ENCODE measurements at regions not wholly inside any gene's neighbourhood (a gene's known extent, or its start where the extent isn't known, plus 50 kb on each side); places are given as distances from the start of the nearest gene placed in this dataset.

DNA sequence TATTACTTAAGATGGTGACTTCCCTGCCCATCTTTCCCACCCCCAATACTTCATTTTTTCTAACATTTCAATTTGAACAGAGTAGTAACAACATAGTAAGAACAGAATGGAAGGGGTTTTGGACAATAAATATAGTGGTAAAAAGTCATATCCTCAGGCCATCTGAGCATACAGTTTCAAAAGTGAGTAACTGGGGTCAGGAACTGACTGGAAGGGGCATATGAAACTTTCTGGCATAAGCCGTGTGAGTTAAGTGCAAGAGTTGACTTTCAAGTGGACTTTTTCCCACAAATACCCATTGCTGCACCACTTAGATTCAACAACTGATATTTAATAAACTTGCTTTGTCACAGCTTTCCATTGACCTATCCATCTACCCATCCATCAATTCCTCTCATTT, 153.5 kb upstream of the IL12A start:
- no peak for DNase-seq

DNA sequence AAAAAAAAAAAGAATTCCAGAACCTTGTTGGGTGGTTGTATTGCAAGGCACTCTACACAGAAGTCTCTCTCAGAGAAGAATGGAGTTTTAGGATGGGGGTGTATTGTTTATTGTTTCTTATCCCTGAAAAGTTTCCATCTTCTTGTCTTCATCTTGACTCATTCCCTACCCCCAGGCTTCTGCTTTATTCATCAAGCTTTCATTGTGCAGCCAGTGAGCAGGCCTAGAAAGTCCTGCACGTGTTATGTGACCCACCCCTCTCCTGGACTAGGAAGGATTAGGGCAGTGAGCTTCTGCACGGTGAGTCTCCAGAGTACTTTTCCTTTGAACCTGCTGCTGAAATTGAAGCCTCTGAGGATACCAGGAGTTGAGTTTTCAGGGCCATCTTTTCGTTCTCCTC, 150.9 kb upstream of the IL12A start:
- DNase-seq: no peak

DNA sequence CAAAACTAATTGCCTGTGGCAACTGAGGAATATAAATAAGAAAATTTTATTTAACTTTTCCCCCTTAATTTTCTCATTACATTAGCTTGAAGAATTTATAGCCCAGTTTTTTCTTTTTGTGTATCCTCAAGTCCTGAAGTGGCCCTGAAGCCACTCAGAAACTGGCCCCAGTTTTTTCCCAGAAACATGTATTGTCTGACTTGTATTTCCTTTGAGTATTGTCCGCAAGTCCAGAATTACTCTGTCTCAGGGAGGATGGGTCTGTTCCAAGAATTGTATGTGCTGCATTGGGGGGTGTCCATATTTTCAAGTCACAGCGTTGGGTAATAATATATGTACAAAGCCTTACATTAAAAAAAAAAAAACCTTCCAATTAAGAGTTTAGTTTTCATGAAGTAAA, 149.7 kb upstream of the IL12A start:
- DNase-seq: no peak

DNA sequence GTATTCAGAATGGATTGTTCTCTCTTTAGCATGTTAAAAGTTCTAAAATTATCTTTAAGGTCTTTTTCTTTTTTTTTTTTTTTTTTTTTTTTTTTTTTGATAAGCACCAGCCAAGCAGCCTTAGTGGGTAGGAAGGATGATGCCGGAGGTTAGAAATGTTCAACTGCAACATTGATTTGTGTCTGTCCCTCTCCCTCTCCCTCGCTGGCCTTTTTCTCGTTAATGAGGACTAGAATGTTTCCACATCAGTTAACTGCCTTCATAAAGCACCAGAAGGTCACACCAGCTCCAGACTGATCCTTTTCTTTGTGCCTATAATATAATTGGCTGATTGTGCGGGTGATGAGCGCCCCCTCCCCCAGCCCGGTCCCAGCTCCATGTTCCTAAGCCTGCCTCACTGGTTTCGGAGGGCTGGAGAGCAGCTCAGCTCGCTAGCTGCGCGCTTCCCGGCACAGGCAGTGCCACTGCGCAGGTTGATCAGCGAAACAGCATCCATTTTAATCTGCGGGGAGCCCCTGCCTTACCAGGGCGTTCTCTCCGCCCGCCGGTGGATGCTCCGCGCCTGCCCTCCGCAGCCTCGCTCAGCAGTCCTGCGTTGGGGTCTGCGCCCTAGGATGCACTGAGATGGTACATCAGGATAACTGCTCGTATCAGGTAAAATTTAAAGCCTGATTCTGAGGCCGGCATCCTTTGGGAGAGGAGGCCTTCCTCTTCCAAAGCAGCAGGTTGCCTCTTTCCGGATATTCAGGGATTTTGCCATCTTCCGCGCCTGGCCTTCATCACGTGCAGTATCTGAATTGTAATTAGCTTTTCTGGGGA, 148.9 kb upstream of the IL12A start, which contains the start of gene SCHIP1:
TSS of gene SCHIP1 (plus strand) at position 301 of the 819 bp plus-strand sequence.
- DNase-seq: no peak

DNA sequence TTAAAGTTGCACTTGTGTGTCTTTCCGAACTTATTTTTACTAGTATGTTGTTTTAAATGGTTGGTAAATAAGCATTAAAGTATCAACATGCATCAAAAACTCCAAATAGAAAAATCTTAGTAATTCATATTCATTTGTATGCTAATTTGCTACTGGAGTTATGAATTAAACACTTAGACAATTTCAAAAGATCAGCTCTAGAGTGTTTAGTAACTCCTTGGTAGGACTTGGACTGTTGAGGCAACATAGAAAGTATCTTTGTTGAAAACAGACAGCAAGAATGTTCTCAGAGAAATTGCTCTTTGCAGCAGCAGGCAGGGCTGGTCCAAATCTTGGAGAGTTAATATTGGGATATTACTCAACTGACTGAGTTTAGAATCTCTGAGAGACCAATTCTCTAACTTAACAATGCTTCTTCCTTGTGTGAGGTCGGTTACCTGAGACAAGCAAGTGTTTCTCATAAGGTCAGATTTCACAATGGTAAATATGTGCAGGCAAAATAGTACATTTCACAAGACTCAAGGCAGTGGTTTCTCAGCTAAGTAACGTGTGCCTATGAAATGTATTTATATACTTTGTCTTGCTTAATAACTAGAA, 147.8 kb upstream of the IL12A start:
- DNase-seq: no peak

DNA sequence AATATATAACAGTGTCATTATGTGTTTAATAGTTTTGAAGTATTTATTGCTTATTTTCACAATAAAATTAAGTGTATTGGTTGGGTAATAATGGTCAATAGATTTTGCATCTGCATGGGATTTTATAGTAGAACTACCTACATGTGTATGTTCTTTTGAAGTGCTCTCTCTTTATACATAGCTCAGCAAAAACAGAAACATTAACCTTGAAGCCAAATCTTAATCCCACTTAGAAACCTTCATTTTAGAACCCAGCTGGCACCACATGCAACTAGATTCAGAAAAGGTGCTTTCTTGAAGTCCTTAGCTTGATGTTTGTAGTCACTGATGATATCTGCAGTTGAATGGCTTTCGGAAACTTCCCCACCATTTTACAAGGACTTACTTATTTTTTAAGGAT, 146.9 kb upstream of the IL12A start:
- no peak for DNase-seq

DNA sequence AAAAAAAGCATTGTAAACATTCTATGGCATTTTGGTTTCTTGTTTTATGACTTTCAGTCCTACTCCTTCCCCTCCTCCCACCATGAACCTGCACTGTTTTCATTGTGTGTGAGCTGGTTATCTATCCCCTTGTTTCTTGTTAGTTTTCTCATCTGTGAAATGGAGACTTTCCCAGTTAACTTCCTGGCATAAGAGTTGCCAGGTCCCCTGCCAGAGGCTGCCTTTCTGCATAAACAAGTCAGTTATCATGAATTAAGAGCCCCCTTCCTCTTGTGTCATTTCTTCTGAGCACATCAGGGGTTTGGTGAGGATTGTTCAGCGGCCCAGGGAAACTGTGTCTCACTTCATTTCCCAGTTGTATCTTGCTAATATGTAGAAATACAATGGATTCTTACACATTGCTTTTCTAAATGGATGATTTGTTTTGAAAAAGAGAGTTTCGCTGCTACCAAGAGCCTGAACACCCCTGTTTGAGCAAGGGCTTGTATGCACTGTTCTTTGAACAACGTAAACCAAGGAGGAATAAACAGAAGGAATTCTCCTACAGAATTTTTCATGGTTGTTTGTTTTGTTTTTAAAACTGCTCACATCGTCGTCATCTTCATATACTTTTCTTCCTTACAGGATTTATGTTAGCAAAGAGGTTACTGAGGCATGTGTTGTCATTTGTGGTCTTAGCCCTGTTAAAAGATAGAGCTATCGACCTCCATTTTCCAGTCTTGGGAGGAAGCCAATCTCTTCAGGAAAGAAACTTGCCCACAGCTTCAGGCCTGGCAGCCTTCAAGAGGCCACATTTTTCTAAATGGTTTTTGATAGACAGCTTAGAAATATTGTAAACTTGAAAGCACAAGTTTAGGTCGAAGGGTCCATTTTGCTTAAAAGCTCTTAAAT, 144.6 kb upstream of the IL12A start:
- no peak for DNase-seq

DNA sequence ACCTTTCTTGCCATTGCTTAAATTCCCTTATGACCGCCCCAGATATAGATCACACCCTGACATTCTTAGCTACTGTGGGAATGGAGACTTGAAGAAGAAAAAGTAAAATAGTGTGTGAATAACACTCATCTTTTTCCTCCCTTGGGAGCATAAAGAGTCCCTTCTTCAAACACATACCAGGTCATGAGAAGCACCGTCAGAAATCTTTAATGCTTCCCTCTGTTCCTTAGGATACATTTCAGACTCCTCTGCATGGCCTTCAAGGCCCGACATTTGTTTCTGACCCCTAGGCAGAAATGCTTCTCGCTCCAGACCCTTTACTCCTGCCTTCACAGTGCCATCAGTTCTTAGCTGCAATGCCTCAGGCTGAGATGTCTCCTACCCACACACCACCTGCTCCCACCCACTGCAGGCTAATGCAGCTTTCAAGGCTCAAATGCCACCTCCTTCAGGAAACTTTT, 143.8 kb upstream of the IL12A start:
- DNase-seq: no peak

DNA sequence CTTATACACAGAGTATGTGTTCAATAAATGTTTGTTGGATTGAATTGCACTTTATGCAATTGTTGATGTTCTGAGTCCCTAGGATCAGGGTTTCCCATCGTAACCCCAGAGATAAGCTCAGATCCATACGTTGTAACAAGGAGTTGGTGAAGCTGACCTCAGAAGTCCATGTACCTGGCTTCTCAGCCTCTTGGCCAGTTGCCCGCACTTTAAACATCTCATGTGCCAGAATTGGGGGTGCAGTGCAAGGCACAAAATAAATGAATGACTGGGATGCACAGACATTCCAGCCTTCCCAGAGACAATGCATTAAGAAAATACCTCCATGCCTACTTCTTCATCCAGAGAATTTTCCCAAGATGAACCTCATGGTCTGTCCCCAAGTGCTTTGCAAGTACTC, 142.9 kb upstream of the IL12A start:
- no peak for DNase-seq

DNA sequence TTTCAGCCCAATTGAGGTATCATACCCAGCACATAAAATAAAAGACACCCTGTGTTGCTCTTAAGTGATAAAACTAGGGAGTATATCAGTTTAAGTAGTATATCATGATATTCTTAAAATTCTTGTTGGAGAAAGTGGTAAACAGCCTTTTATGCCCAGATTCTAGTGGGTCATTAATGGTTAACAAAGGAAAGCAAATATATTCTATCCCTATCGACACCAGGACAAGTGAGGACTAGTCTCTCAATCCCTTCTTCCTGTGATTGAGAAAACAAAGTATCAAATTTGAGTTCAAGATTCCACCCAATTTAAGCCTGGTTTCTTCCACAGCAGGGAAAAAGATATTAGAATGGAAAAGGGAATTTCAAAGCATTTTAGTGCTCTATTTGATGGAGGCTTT, 142.4 kb upstream of the IL12A start:
- DNase-seq: no peak

DNA sequence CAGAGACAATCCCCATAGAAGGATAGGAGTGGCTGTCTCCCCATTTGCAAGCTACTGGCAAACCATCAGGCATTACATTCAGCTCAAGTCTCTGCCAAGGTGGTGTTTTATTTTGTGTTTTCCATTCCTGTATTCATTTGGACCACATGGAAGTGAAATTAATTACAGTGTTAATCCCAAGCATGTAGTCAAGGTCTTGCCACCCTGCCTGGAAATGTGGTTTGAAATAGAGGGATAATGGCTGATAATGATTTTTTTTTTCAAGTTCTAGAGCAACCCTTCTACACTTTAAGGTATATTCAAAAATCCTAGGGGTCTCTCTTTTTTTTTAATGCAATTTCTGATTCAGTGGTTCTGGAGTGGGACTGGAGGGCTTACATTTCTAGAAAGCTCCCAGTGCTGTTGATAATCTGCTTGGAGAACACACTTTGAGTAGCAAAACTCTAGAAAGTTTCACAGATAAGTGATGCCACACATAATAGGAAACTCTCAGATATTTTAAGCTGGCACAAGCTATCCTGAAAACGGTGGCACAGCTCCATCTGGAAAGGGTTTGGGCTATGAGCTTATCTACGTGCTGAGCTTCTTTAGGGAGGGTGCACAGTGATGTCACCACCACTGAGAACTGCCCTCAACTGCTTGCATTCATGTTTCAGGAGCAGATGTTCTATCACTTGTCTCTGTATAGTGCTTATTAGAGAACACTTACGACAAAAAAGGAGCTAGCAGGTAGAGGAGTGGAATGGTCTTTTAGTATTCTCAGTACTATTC, 140.1 kb upstream of the IL12A start:
- DNase-seq: no peak

DNA sequence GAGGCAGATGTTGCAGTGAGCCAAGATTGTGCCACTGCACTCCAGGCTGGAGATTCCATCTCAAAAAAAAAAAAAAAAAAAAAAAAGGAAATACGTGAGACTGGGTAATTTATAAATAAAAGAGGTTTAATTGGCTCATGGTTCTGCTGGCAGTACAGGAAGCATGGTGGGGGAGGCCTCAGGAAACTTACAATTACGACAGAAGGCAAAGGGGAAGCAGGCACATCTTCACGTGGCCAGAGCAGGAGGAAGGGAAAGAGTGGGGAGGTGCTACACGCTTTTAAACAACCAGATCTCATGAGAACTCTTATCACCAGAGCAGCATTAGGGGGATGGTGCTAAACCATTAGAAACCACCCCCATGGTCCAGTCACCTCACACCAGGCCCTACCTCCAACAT, 138.2 kb upstream of the IL12A start:
- no peak for DNase-seq

DNA sequence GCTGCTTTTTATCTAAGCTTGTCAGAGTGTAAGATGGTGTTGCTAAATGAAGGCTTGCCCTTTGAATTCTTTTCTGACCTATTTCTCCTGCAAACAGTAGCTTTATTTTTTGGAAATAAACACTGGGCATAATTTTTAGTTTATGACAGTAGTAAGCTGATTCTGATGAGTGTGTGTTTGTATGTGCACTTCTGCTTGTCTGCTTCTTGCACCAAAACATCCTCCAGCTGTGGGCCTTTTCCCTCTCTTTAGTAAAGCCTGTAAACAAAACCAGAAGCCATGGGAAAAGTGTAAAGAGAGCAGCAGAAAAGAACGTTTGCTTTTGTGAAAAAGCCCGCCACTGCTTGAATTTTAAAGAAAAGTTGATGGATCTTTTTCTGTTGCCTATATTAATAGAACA, 136.4 kb upstream of the IL12A start:
- no peak for DNase-seq

DNA sequence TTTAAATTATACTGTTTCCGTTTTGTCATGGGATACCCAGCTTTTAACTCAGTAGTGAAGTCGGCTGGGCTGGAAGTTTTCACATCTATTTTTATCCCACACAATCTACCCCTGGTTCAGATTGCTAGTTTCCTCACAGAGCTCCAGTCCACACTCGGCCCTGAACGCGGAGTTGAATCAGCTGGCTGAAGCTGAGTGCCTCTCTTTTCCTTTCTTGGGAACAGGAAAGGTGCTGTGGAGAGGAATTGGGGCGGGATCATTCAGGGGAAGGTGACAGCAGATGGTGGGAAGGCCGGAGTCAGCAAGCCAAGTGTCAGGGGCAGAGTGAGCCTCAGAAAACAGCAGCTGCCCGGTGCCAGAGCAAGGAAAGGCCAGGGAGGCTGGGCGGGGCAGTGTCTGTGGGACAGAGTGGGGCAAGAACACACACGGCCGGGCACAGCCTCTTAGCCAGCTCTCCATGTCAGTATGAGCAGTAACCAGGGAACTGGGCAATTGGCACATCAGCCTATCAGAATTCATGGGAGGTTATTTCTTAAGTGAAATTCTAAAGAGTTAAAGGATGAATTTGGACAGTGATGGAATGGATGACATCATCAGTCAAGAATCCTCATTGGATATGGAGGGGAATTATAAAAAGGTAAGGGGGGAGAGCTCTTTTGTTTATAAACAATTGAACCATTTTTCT, 135.7 kb upstream of the IL12A start:
- no peak for DNase-seq

DNA sequence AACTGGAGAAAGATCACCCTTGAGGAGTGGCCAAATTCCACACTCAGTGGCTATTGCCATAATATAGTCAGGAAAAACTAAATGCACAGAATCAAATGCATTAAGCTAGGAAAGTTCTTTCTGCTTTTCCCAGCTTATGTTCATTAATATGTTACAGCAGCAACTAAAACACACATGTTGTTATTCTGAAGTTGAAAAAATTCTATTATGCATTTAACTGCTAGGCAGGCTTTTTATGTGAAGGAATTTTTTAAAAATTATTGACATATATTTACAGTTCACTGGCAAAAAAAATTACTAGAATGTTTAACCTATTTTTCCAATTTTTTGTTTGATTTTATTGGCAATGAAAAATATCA, 135.2 kb upstream of the IL12A start:
- DNase-seq: no peak

DNA sequence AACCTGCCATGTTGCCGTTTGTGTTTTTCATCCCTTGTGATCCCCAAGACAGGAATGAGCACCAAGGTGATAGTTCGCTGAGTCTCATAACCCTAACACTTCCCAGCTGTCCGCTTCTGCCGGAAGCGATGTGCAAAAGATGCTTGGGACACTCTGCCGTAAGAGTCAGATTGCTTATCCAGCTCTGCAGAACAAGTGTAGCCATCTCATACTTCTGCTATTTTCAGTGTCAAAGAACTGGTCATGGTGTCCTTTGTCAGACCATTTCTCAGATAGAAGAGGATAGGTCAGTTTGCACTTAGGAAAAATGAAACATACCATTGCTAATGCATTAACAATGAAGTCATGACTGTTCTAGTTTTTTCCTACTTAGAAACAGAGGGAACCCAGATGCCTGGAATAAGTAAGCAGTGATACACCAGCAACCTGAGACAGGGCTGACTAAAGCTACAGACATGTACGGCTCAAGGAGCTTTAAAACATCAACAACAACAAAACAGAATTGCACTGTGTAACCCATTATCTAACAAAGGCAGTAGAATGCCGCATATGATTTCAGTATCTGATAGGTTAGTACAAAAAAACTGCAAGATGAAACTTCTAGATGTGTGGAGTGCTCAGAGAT, 134.0 kb upstream of the IL12A start:
- no peak for DNase-seq

DNA sequence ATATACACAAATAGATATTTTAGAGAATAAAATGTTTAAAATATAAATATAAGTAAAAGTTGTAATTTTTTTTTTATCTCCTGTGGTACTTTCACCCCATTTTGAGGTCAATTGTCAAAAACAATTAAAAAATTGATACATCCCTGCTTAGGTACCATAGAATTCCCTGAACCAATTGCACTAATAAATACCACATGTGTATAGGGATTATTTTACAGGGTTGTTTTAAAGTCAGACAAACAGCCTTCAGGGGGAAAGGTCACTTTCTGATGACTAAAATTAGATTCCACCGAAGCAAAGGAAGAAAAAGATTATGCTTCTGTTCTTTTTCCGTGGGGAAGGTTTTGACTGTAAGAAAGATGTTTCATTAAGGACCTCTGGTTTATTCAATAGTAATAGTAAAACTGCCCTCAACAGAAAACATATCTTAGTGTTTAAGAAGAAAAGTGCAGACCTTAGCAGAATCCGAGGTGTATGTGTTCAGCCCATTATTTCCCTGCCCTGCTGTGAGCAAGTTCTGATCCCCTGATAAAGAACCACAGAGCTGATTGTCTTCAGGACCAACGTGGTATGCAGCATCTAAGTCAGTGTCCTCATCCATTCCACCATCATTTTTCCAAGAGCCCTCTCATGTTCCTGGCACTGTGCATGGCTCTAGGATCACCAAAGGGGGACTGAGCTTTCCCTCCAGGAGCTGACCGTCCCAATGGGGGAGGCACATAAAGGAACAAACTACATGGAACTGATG, 132.9 kb upstream of the IL12A start:
- DNase-seq: no peak

DNA sequence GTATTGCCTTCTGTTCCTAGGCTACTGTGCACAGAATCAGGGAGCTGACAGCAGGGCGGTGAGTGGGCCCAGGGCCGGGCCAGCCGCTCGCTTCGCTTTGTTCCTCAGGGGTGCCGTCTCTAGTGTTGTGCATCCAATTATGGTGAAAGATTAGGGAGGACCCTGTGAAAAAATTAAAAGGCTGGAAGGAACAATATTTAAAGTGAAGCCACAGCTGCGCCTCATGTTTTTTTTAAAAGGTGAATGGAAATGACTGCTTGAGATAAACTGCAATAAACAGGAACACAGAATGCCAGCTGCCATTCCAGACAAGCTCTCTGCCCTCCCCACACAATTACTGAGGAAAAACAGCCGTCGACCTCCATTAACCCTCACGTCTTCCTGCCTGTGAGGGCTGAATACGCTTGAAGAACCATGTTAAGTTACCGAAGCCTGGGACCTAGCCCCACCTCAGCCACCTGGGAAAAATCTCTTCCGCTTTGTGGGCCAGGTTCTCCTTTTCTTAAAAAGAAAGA, 132.0 kb upstream of the IL12A start:
- DNase-seq: no peak

DNA sequence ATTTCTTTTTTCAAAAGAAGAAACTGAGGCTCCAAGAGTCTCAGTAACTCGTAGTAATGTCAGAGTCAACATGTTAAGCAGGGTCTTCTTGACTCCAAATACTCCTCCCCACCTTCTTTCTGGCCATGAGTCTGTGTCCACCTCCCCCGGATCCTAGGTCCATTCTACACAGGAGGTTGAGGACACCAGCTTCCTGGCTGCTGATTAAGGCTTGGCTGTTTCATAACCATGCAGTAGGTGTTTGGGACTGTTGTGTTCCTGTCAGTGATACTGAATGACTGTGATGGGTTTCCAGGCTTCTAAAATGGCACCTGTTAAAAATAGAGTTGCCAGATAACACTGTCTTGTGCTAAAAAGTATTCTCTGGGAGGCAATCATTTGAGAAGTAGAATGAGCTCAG, 130.8 kb upstream of the IL12A start:
- no peak for DNase-seq

DNA sequence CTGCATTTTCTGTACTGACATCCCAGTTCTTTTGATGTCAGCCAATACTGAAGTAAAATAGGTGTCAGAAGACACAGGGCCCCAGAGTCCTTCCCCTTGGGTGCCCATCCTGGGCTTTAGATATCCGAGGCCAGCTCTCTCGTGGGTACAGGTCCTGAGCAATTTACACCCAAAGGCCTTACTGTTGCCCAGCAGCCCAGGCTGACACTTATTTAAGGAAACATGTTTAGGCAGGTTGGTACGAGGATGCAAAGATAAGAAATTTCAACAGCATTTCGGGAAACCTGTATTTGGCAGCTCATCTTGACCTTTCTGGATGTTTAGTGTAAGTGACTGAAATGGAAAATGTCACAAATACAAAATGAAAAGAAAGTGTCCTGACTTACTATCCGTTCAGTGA, 130.0 kb upstream of the IL12A start:
- DNase-seq: no peak

DNA sequence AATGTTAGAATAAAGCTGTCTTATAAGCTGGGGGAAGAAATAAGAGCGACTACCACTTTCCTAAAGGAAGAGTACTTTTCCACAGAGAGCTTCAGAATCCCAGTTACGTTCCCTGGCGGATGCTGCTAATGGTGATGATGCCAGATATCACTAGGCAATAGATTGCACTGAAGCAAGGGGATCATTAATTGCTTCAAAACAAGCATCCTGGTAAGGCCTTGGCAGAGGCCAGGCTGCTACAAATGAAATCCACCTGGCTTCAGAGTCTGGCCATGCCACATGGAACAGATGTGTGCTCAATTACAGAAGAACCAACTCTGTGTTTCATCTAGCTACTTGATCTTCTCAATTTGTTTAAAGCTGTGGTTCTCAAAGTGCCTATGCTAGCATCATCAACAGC, 129.2 kb upstream of the IL12A start:
- no peak for DNase-seq
